IMR-90 (cell line): ENCODE measurements at regions not wholly inside any gene's neighbourhood (a gene's known extent, or its start where the extent isn't known, plus 50 kb on each side); places are given as distances from the start of the nearest gene placed in this dataset.

Experiments used
- ATAC-seq: fragments of 200-7000 bp; cut with Tn5 transposase; 2 replicates; pipeline ENCODE4 v1.9.1; 2020; ENCODE audit warnings: low read depth, mild to moderate bottlenecking, moderate library complexity
- BruUV-seq: library from RNA; stranded (reverse); fragments of 400-500 nt; replicated peaks from 2 replicates; lab custom pipeline; 2021; lab: Mats Ljungman, UMichigan
- CTCF ChIA-PET: fragments of 300-600 bp; formaldehyde crosslinking; extraction: SDS; loops from one replicate; lab custom pipeline; 2021; ENCODE audit warnings: antibody characterized with exemption; lab: Yijun Ruan, JAX
- POLR2A ChIA-PET: fragments of 300-600 bp; sonication (Branson Sonifier 250); formaldehyde crosslinking; loops from one replicate; lab custom pipeline; 2022; ENCODE audit warnings: antibody characterized with exemption; ENCODE audit not compliant: unreplicated experiment; lab: Charles Lee
- DNase-seq: peaks from one replicate; pipeline ENCODE4 v3.0.0; 2013
- H2AFZ ChIP-seq: replicated peaks from 2 replicates; pipeline ENCODE3; 2013; ENCODE audit warnings: low read length, mild to moderate bottlenecking; ENCODE audit not compliant: poor library complexity
- H2AK5ac ChIP-seq: 2 replicates; pipeline ENCODE4 v1.6.1; 2013; ENCODE audit warnings: low read depth, low read length, inconsistent platforms
- H2AK9ac ChIP-seq: replicated peaks from 2 replicates; pipeline ENCODE3; 2013; ENCODE audit warnings: mild to moderate bottlenecking, low read depth, low read length, moderate library complexity; ENCODE audit not compliant: poor library complexity
- H2BK120ac ChIP-seq: 2 replicates; pipeline ENCODE4 v1.6.1; 2013; ENCODE audit warnings: low read depth, low read length, inconsistent platforms
- H2BK15ac ChIP-seq: 3 replicates; pipeline ENCODE4 v1.6.1; 2013; ENCODE audit warnings: low read depth, low read length, inconsistent platforms
- H2BK20ac ChIP-seq: 2 replicates; pipeline ENCODE4 v1.6.1; 2013; ENCODE audit warnings: low read depth, mild to moderate bottlenecking, inconsistent platforms, low read length, moderate library complexity
- H2BK5ac ChIP-seq: 2 replicates; pipeline ENCODE4 v1.6.1; 2013; ENCODE audit warnings: mild to moderate bottlenecking, low read depth, low read length, inconsistent platforms; ENCODE audit not compliant: poor library complexity, severe bottlenecking
- H3K14ac ChIP-seq: replicated peaks from 2 replicates; pipeline ENCODE4 v1.6.1; 2013; ENCODE audit warnings: low read depth, low read length, inconsistent platforms
- H3K18ac ChIP-seq: 2 replicates; pipeline ENCODE4 v1.6.1; 2013; ENCODE audit warnings: low read depth, low read length, control low read depth
- H3K23ac ChIP-seq: 2 replicates; pipeline ENCODE4 v1.6.1; 2013; ENCODE audit warnings: low read depth, low read length, inconsistent platforms
- H3K27ac ChIP-seq: 2 replicates; pipeline ENCODE4 v1.5.1; 2013; ENCODE audit warnings: mild to moderate bottlenecking, control low read depth, low read length; ENCODE audit not compliant: insufficient read depth
- H3K27me3 ChIP-seq: 2 replicates; pipeline ENCODE4 v1.6.1; 2013; ENCODE audit warnings: low read length; ENCODE audit not compliant: control insufficient read depth, insufficient read depth
- H3K36me3 ChIP-seq: 2 replicates; pipeline ENCODE4 v1.6.1; 2013; ENCODE audit warnings: low read length, mixed read lengths; ENCODE audit not compliant: control insufficient read depth, insufficient read depth
- H3K4ac ChIP-seq: 2 replicates; pipeline ENCODE4 v1.6.1; 2013; ENCODE audit warnings: low read depth, low read length, inconsistent platforms
- H3K4me1 ChIP-seq: 2 replicates; pipeline ENCODE4 v1.6.1; 2013; ENCODE audit warnings: low read length, mixed read lengths; ENCODE audit not compliant: control insufficient read depth, insufficient read depth
- H3K4me2 ChIP-seq: 2 replicates; pipeline ENCODE4 v1.6.1; 2013; ENCODE audit warnings: low read depth, mild to moderate bottlenecking, control low read depth, low read length, moderate library complexity
- H3K4me3 ChIP-seq: 2 replicates; pipeline ENCODE4 v1.5.1; 2013; ENCODE audit warnings: low read depth, mild to moderate bottlenecking, control low read depth, low read length, moderate library complexity; ENCODE audit not compliant: insufficient read depth
- H3K56ac ChIP-seq: 2 replicates; pipeline ENCODE4 v1.6.1; 2013; ENCODE audit warnings: low read length, inconsistent platforms; ENCODE audit not compliant: insufficient read depth; ENCODE audit errors: extremely low read depth
- H3K79me1 ChIP-seq, 2 experiments: 2 replicates each; pipeline ENCODE4 v1.6.1; 2013; ENCODE audit warnings: low read length in 2 of 2, inconsistent platforms in 1 of 2, low read depth in 1 of 2
- H3K9ac ChIP-seq: 2 replicates; pipeline ENCODE4 v1.6.1; 2013; ENCODE audit warnings: low read depth, low read length, control low read depth
- H3K9me1 ChIP-seq: 2 replicates; pipeline ENCODE4 v1.6.1; 2013; ENCODE audit warnings: low read length, inconsistent platforms; ENCODE audit not compliant: insufficient read depth
- H3K9me3 ChIP-seq: 2 replicates; pipeline ENCODE4 v1.6.1; 2013; ENCODE audit warnings: low read length; ENCODE audit not compliant: control insufficient read depth, insufficient read depth
- H4K20me1 ChIP-seq: 2 replicates; pipeline ENCODE4 v1.6.1; 2013; ENCODE audit warnings: low read length, inconsistent platforms; ENCODE audit not compliant: insufficient read depth
- H4K5ac ChIP-seq: 2 replicates; pipeline ENCODE4 v1.6.1; 2013; ENCODE audit warnings: mild to moderate bottlenecking, low read depth, low read length, control low read depth
- H4K8ac ChIP-seq, 2 experiments: 2 replicates each; pipeline ENCODE4 v1.6.1; 2013; ENCODE audit warnings: low read depth in 2 of 2, low read length in 2 of 2, control low read depth in 1 of 2, inconsistent platforms in 1 of 2
- H4K91ac ChIP-seq: 2 replicates; pipeline ENCODE4 v1.6.1; 2013; ENCODE audit warnings: low read depth, low read length, inconsistent platforms; ENCODE audit not compliant: insufficient read depth
- BHLHE40 ChIP-seq: fragments of 150-350 bp; IDR thresholded peaks from 2 replicates; pipeline ENCODE4 v1.6.1; 2016; ENCODE audit warnings: mild to moderate bottlenecking, low read depth, low read length
- CEBPB ChIP-seq: IDR thresholded peaks from 2 replicates; pipeline ENCODE4 v1.6.1; 2012; ENCODE audit warnings: low read depth, low read length, improper control_type of control experiment
- CHD1 ChIP-seq: IDR thresholded peaks from 2 replicates; pipeline ENCODE4 v1.6.1; 2012; ENCODE audit warnings: low read depth, low read length, improper control_type of control experiment
- FOS ChIP-seq: fragments of 150-350 bp; IDR thresholded peaks from 2 replicates; pipeline ENCODE4 v1.6.1; 2016; ENCODE audit warnings: low read depth, low read length
- MAFK ChIP-seq: IDR thresholded peaks from 2 replicates; pipeline ENCODE4 v1.6.1; 2012; ENCODE audit warnings: low read depth, low read length, improper control_type of control experiment
- MAZ ChIP-seq: IDR thresholded peaks from 2 replicates; pipeline ENCODE4 v1.6.1; 2012; ENCODE audit warnings: low read depth, mild to moderate bottlenecking, low read length, improper control_type of control experiment, moderate library complexity, borderline replicate concordance
- NFE2L2 ChIP-seq: fragments of 150-350 bp; IDR thresholded peaks from 2 replicates; pipeline ENCODE4 v1.6.1; 2016; ENCODE audit warnings: low read depth, mild to moderate bottlenecking, low read length
- POLR2A ChIP-seq: IDR thresholded peaks from 2 replicates; pipeline ENCODE4 v1.6.1; 2012; ENCODE audit warnings: mild to moderate bottlenecking, low read depth, low read length
- RCOR1 ChIP-seq: IDR thresholded peaks from 2 replicates; pipeline ENCODE4 v1.6.1; 2012; ENCODE audit warnings: mild to moderate bottlenecking, low read length, improper control_type of control experiment; ENCODE audit not compliant: insufficient replicate concordance
- RFX5 ChIP-seq: IDR thresholded peaks from 2 replicates; pipeline ENCODE4 v1.8.0; 2012; ENCODE audit warnings: low read depth, mild to moderate bottlenecking, low read length, moderate library complexity
- SMC3 ChIP-seq: fragments of 150-350 bp; IDR thresholded peaks from 2 replicates; pipeline ENCODE4 v1.6.1; 2016; ENCODE audit warnings: low read depth, mild to moderate bottlenecking, antibody characterized with exemption, low read length, moderate library complexity
- USF2 ChIP-seq: fragments of 150-350 bp; IDR thresholded peaks from 2 replicates; pipeline ENCODE4 v1.6.1; 2017; ENCODE audit warnings: mild to moderate bottlenecking, antibody characterized with exemption, low read length, low read depth
- WGBS, 2 experiments: methylation state at CpG; one replicate each; pipeline versions ENCODE4 v1.1.5 to v1.1.7; 2013; ENCODE audit warnings: missing lambda C conversion rate in 2 of 2; ENCODE audit not compliant: insufficient read length in 1 of 2; ENCODE audit errors: extremely low coverage in 2 of 2; 5-methylcytosine and 5-hydroxymethylcytosine counted together
- dilution Hi-C: fragments of 300-500 bp; cut with HindIII; formaldehyde crosslinking; loops from one replicate; pipeline ENCODE4 v1.14.3; 2018; ENCODE audit warnings: low sequenced_read_pairs; ENCODE audit not compliant: unreplicated experiment
- in situ Hi-C: fragments of 300-500 bp; cut with MboI; formaldehyde crosslinking; loops from 3 replicates; pipeline ENCODE4 v1.14.3; 2019; ENCODE audit warnings: low sequenced_read_pairs, inconsistent platforms, mixed read lengths
- intact Hi-C: fragments of 100-400 bp; cut with micrococcal nuclease; formaldehyde crosslinking; loops from 2 replicates; pipeline ENCODE4 v1.10.0; 2022
- TF ChIP-seq, protein P1 (sequence below): conservative IDR thresholded peaks from 2 replicates; pipeline ENCODE4 v1.5.1; 2012; ENCODE audit warnings: mild to moderate bottlenecking, low read depth, low read length, improper control_type of control experiment
- TF ChIP-seq, protein P2 (sequence below): fragments of 150-350 bp; IDR thresholded peaks from 2 replicates; pipeline ENCODE4 v1.6.1; 2016; ENCODE audit warnings: low read depth, mild to moderate bottlenecking, low read length, moderate library complexity, borderline replicate concordance

- Histone ChIP-seq H3K9ac (no peak overlapping the region), H3K9me3 (peaks cover 16% of the 10 kb centered on the region), H3K36me3 (no peaks in the 10 kb centered on the region), H3K79me1 (no peaks in the 10 kb centered on the region), H2AK9ac (no peak overlapping the region), H4K20me1 (no peaks in the 10 kb centered on the region), H3K4me1 (no peaks in the 10 kb centered on the region), H3K9me1 (no peaks in the 10 kb centered on the region), H3K27ac (no peak overlapping the region), H2BK15ac (no peak overlapping the region), H2AFZ (no peak overlapping the region), H3K23ac (no peak overlapping the region), H3K4me3 (no peak overlapping the region), H2AK5ac (no peak overlapping the region), H3K4ac (no peak overlapping the region), H3K4me2 (no peak overlapping the region), H3K18ac (no peak overlapping the region), H2BK20ac (no peak overlapping the region), H4K5ac (no peak overlapping the region), H2BK5ac (no peak overlapping the region), H3K27me3 (no peaks in the 10 kb centered on the region), H4K8ac (no peak overlapping the region), H3K14ac (no peak overlapping the region), H4K91ac (no peak overlapping the region), H2BK120ac (no peak overlapping the region), H3K56ac (no peak overlapping the region)
- DNase-seq: no peak
- no TSS peak for BruUV-seq
- TF ChIP-seq, protein P1, sequence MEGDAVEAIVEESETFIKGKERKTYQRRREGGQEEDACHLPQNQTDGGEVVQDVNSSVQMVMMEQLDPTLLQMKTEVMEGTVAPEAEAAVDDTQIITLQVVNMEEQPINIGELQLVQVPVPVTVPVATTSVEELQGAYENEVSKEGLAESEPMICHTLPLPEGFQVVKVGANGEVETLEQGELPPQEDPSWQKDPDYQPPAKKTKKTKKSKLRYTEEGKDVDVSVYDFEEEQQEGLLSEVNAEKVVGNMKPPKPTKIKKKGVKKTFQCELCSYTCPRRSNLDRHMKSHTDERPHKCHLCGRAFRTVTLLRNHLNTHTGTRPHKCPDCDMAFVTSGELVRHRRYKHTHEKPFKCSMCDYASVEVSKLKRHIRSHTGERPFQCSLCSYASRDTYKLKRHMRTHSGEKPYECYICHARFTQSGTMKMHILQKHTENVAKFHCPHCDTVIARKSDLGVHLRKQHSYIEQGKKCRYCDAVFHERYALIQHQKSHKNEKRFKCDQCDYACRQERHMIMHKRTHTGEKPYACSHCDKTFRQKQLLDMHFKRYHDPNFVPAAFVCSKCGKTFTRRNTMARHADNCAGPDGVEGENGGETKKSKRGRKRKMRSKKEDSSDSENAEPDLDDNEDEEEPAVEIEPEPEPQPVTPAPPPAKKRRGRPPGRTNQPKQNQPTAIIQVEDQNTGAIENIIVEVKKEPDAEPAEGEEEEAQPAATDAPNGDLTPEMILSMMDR: no peak
- TF ChIP-seq SMC3: no peak
- TF ChIP-seq, protein P2, sequence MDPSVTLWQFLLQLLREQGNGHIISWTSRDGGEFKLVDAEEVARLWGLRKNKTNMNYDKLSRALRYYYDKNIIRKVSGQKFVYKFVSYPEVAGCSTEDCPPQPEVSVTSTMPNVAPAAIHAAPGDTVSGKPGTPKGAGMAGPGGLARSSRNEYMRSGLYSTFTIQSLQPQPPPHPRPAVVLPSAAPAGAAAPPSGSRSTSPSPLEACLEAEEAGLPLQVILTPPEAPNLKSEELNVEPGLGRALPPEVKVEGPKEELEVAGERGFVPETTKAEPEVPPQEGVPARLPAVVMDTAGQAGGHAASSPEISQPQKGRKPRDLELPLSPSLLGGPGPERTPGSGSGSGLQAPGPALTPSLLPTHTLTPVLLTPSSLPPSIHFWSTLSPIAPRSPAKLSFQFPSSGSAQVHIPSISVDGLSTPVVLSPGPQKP: no peak
- no peak for TF ChIP-seq CEBPB
- no peak for TF ChIP-seq RFX5
- no peak for TF ChIP-seq USF2
- TF ChIP-seq MAFK: no peak
- TF ChIP-seq NFE2L2: no peak
- TF ChIP-seq RCOR1: no peak
- TF ChIP-seq CHD1: no peak
- no peak for TF ChIP-seq BHLHE40
- TF ChIP-seq MAZ: no peak
- TF ChIP-seq FOS: no peak
- no peak for TF ChIP-seq POLR2A
- intact Hi-C loops: no loop called here
- ATAC-seq: no peak
- WGBS, 2 experiments: no CpG with 5 or more reads among the region's 1 CpG
- dilution Hi-C loops: no loop called here
- POLR2A ChIA-PET: no interaction called here
- in situ Hi-C loops: no loop called here
- CTCF ChIA-PET: no interaction called here
Observed at GRCh38 chr1:208785629-208786028, 541.4 kb upstream of the PLXNA2 start.
